ENCODE measurements at regions not wholly inside any gene's neighbourhood (a gene's known extent, or its start where the extent isn't known, plus 50 kb on each side); places are given as distances from the start of the nearest gene placed in this dataset.

DNA sequence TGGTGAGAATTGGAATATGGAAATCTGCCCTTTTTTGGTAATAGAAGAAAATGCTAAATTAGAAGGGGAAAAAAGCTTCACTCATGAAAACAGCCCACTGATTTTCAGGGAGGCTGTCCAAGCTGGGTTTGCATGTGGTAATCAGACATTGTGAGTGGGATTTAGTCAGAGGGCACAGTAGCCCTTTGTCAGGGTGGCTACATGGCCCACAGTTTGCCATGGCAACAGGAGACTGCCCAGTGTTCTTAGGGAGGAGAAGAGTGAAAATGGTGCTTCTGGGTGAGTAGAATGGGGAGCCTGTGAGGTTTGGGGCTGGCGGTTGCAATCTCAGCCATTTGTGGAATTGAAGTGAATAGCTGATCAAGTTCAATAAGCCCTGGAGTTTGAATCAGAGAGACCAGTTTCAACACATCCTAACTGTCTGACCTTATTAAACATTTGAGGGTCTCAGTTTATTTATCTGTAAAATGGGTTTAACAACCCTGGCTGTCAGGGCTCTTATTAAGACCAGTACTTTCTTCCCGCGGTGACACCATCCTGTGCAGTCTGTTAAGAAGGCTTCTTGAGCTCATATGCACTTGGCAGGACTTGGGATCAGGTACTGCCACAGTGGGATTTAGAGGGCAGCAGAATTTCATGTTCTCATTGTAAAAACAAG is 107.6 kb upstream of the TNC start:
- ChIA-PET CTCF (interaction anchor here (0.7 kb wide), 2 partner anchors 15 to 28 kb away, joined by 3 read pairs; no protein-coding TSS in a partner anchor), POLR2A (interaction anchor here (1.0 kb wide), 1 partner anchor 107 kb away, joined by 5 read pairs; the partner anchor contains the start of gene TNC)
- no peak for DNase-seq (ENCODE audit: extremely low spot score)
- no peak for TF ChIP-seq FOXM1 (IDR thresholded peaks at IDR 0.05; ENCODE audit: borderline replicate concordance)
- TF ChIP-seq SP1 (IDR thresholded peaks at IDR 0.05), result no peak
- no peak for TF ChIP-seq ELF4 (IDR thresholded peaks at IDR 0.05)
- no peak for TF ChIP-seq ARNT (IDR thresholded peaks at IDR 0.05)
- TF ChIP-seq NFRKB (IDR thresholded peaks at IDR 0.05), result no peak
- TF ChIP-seq SUZ12 (IDR thresholded peaks at IDR 0.05), result no peak
- TF ChIP-seq FOXK2 (IDR thresholded peaks at IDR 0.05), result no peak
- no peak for TF ChIP-seq HDGF (IDR thresholded peaks at IDR 0.05; ENCODE audit: borderline replicate concordance)
- TF ChIP-seq, protein P1, sequence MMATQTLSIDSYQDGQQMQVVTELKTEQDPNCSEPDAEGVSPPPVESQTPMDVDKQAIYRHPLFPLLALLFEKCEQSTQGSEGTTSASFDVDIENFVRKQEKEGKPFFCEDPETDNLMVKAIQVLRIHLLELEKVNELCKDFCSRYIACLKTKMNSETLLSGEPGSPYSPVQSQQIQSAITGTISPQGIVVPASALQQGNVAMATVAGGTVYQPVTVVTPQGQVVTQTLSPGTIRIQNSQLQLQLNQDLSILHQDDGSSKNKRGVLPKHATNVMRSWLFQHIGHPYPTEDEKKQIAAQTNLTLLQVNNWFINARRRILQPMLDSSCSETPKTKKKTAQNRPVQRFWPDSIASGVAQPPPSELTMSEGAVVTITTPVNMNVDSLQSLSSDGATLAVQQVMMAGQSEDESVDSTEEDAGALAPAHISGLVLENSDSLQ (IDR thresholded peaks at IDR 0.05), result no peak
- no peak for TF ChIP-seq LEF1 (IDR thresholded peaks at IDR 0.05; ENCODE audit: borderline replicate concordance)
- no peak for TF ChIP-seq BHLHE40 (IDR thresholded peaks at IDR 0.05; ENCODE audit: borderline replicate concordance)
- TF ChIP-seq ZNF384 (IDR thresholded peaks at IDR 0.05), result no peak

DNA sequence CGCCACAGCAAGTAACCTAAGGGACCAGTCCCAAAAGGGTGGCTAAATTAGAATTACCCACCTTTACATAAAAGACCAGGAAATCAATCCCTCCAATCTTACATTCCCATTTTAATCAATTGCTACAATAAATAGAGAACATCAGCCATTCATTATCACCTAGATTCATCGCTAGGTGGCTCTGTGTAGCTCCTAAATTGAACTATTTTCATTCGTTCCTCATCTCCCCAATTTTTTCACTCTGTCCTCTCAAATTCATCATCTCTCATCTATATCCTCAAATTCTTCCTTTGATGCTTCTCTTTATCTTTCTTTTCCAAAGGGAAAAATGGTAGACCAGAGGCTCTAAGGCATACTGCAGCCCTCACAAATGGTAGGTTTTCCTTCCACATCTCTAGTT is 108.2 kb upstream of the TNC start:
- DNase-seq (ENCODE audit: extremely low spot score), result no peak
- POLR2A ChIA-PET, result interaction anchor here (1.0 kb wide), 1 partner anchor 108 kb away, joined by 5 read pairs; the partner anchor contains the start of gene TNC
- no peak for TF ChIP-seq NFRKB (IDR thresholded peaks at IDR 0.05)
- TF ChIP-seq SP1 (IDR thresholded peaks at IDR 0.05), result no peak
- no peak for TF ChIP-seq CTBP1 (IDR thresholded peaks at IDR 0.05; ENCODE audit: borderline replicate concordance)
- TF ChIP-seq FOXA1 (IDR thresholded peaks at IDR 0.05), result no peak
- TF ChIP-seq ELF4 (IDR thresholded peaks at IDR 0.05), result no peak
- no peak for TF ChIP-seq FOXM1 (IDR thresholded peaks at IDR 0.05; ENCODE audit: borderline replicate concordance)
- TF ChIP-seq ARNT (IDR thresholded peaks at IDR 0.05), result no peak
- no peak for TF ChIP-seq L3MBTL2 (conservative IDR thresholded peaks at IDR 0.05)
- TF ChIP-seq LEF1 (IDR thresholded peaks at IDR 0.05; ENCODE audit: borderline replicate concordance), result no peak
- CTCF ChIA-PET, result interaction anchor here (0.7 kb wide), 2 partner anchors 14 to 27 kb away, joined by 3 read pairs; no protein-coding TSS in a partner anchor

DNA sequence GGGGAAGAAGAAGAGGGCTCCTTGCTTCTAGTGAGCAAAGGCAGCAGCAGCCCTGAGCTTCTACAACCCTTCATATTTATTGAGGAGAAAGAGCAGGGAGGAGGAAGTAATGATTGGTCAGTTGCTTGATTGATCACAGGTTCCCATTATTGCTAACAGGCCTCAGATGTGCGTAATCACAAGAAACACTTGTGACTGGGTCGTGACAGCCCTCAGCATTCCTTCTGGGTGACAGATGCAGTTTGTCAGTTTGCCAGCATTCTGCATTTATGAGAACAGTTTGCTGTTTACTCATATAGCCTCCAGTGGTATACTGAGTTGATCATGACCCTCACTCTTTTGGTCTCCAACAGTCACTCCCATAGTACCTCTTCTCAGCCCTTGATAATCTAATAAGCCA is 111.5 kb upstream of the TNC start:
- ChIA-PET POLR2A (no interaction called here), CTCF (no interaction called here)
- TF ChIP-seq LEF1 (IDR thresholded peaks at IDR 0.05; ENCODE audit: borderline replicate concordance), result no peak
- no peak for TF ChIP-seq NFRKB (IDR thresholded peaks at IDR 0.05)
- TF ChIP-seq HDGF (IDR thresholded peaks at IDR 0.05; ENCODE audit: borderline replicate concordance), result no peak
- no peak for TF ChIP-seq CTBP1 (IDR thresholded peaks at IDR 0.05; ENCODE audit: borderline replicate concordance)
- TF ChIP-seq L3MBTL2 (conservative IDR thresholded peaks at IDR 0.05), result no peak
- TF ChIP-seq, protein P1 (IDR thresholded peaks at IDR 0.05), result no peak
- TF ChIP-seq FOXK2 (IDR thresholded peaks at IDR 0.05), result no peak
- no peak for TF ChIP-seq TARDBP (IDR thresholded peaks at IDR 0.05)
- no peak for TF ChIP-seq ARNT (IDR thresholded peaks at IDR 0.05)
- TF ChIP-seq FOXM1 (IDR thresholded peaks at IDR 0.05; ENCODE audit: borderline replicate concordance), result no peak
- TF ChIP-seq SP1 (IDR thresholded peaks at IDR 0.05), result no peak
- TF ChIP-seq FOXA1 (IDR thresholded peaks at IDR 0.05), result no peak
- TF ChIP-seq BHLHE40 (IDR thresholded peaks at IDR 0.05; ENCODE audit: borderline replicate concordance), result no peak
- no peak for TF ChIP-seq SUZ12 (IDR thresholded peaks at IDR 0.05)
- TF ChIP-seq ZNF384 (IDR thresholded peaks at IDR 0.05), result no peak
- no peak for TF ChIP-seq ELF4 (IDR thresholded peaks at IDR 0.05)
- DNase-seq (ENCODE audit: extremely low spot score), result no peak

DNA sequence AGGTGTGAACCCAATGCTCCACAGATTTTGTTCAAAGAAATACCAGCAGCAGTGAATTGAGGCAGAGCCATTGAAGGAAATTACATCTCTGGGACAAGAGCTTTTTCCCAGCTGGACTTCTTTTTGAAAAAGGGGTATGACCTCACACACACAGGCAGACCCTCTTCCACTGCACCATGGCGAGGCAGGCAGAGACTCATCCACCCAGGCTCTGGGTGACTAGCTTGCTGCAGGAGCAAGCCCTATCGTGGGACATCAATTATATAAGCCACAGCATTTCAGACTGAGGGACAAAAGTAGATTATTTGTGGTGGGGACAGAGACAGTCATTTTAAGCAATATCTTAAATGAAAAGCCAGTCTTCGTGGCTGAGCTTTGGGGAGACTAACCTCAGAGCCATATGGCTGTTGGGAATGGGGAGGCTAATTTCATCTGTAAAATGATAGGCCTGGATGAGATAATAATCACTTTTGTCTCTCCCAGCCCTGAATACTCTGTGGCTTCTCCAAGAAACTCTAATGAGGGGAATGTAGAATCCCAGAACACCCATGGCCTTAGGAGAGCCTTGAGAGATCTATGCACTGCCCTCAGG is 113.1 kb upstream of the TNC start:
- no peak for TF ChIP-seq ELF4 (IDR thresholded peaks at IDR 0.05)
- no peak for TF ChIP-seq HDGF (IDR thresholded peaks at IDR 0.05; ENCODE audit: borderline replicate concordance)
- ChIA-PET POLR2A (no interaction called here), CTCF (interaction anchor here (0.5 to 0.8 kb wide), 2 partner anchors 30 to 246 kb away, joined by 3 read pairs; no protein-coding TSS in a partner anchor)
- DNase-seq (ENCODE audit: extremely low spot score), result no peak

DNA sequence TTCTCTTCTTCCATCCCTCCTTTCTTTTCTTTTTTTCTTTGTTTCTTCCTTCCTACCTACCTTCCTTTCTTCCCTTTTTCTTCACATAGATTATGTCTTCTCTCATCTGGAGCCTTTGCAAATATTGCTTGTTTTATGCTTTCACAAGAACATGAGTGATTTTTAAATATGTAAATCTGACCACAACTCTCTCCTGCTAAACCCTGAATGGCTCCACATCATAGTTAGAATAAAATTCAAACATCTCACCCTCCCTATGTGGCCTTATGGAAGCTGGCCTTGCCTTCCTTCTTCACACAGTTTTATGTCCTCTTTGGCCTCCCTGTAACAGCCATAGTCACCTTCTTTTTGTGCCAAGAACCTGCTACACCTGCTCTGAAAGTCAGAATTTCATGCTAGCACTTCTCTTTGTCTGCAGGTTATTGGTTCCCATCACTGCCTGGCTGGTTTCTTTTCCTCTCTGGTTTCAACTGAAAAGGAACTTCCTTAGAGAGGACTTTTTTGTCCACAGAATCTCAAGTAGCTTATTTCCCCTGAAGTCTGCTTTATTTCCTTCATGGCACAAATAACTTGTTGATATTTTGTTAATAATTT is 114.3 kb upstream of the TNC start:
- DNase-seq (ENCODE audit: extremely low spot score), result no peak
- TF ChIP-seq SP1 (IDR thresholded peaks at IDR 0.05) (no peak), BHLHE40 (IDR thresholded peaks at IDR 0.05; ENCODE audit: borderline replicate concordance) (no peak), FOXK2 (IDR thresholded peaks at IDR 0.05) (no peak), ZNF384 (IDR thresholded peaks at IDR 0.05) (no peak)
- POLR2A ChIA-PET, result no interaction called here
- CTCF ChIA-PET, result no interaction called here

DNA sequence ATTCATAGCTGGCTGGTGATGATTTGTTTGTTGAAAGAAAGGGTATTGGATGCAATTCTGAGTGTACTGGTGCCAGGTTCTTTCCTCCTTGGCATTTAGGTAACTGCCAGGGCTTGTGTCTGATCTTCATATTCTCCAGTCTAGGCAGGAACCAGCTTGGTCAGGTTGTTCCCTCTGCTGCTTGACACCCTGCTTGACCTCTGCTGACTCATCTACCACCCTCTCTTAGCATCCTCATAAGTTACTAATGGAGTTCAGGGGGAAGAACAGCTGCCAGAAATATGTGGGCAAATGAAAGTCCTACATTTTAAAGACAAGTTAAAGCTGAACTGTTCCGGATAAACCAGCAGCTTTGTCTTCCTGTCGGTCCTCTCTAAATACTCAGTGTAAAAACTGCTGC is 116.1 kb upstream of the TNC start:
- ChIA-PET CTCF (no interaction called here), POLR2A (no interaction called here)
- no peak for TF ChIP-seq CTBP1 (IDR thresholded peaks at IDR 0.05; ENCODE audit: borderline replicate concordance)
- TF ChIP-seq ARNT (IDR thresholded peaks at IDR 0.05), result no peak
- TF ChIP-seq SUZ12 (IDR thresholded peaks at IDR 0.05), result no peak
- no peak for TF ChIP-seq FOXA1 (IDR thresholded peaks at IDR 0.05)
- TF ChIP-seq, protein P1 (IDR thresholded peaks at IDR 0.05), result no peak
- no peak for TF ChIP-seq L3MBTL2 (conservative IDR thresholded peaks at IDR 0.05)
- TF ChIP-seq LEF1 (IDR thresholded peaks at IDR 0.05; ENCODE audit: borderline replicate concordance), result no peak
- TF ChIP-seq FOXK2 (IDR thresholded peaks at IDR 0.05), result no peak
- TF ChIP-seq NFRKB (IDR thresholded peaks at IDR 0.05), result no peak
- TF ChIP-seq TARDBP (IDR thresholded peaks at IDR 0.05), result no peak
- TF ChIP-seq SP1 (IDR thresholded peaks at IDR 0.05), result no peak
- no peak for TF ChIP-seq BHLHE40 (IDR thresholded peaks at IDR 0.05; ENCODE audit: borderline replicate concordance)
- TF ChIP-seq FOXM1 (IDR thresholded peaks at IDR 0.05; ENCODE audit: borderline replicate concordance), result no peak
- TF ChIP-seq ZNF384 (IDR thresholded peaks at IDR 0.05), result no peak
- TF ChIP-seq HDGF (IDR thresholded peaks at IDR 0.05; ENCODE audit: borderline replicate concordance), result no peak
- no peak for TF ChIP-seq ELF4 (IDR thresholded peaks at IDR 0.05)
- no peak for DNase-seq (ENCODE audit: extremely low spot score)

Measured in HEK293T (cell line).